Panc1 (cell line): ENCODE measurements at regions not wholly inside any gene's neighbourhood (a gene's known extent, or its start where the extent isn't known, plus 50 kb on each side); places are given as distances from the start of the nearest gene placed in this dataset.

ENCODE experiments used
- ATAC-seq: fragments of 200-7000 bp; cut with Tn5 transposase; 2 replicates; pipeline ENCODE4 v1.9.1; 2020; ENCODE audit warnings: mild to moderate bottlenecking, moderate library complexity
- BruUV-seq: library from RNA; stranded (reverse); fragments of 400-500 nt; replicated peaks from 2 replicates; lab custom pipeline; 2021; lab: Mats Ljungman, UMichigan
- CTCF ChIA-PET: fragments of 300-600 bp; sonication (Branson Sonifier 250); formaldehyde crosslinking; loops from one replicate; lab custom pipeline; 2022; ENCODE audit warnings: antibody characterized with exemption; lab: Charles Lee
- POLR2A ChIA-PET: fragments of 300-600 bp; sonication (Branson Sonifier 250); formaldehyde crosslinking; loops from one replicate; lab custom pipeline; 2022; ENCODE audit warnings: antibody characterized with exemption; lab: Charles Lee
- DNase-seq: peaks from one replicate; pipeline ENCODE4 v3.0.0-alpha.2; 2010; ENCODE audit warnings: low read depth, low spot score
- H3K27ac ChIP-seq: 2 replicates; pipeline ENCODE4 v1.5.1; 2011; ENCODE audit warnings: mild to moderate bottlenecking, low read length, inconsistent platforms
- H3K27me3 ChIP-seq: fragments of 200-500 bp; sonication (Bioruptor generic); 2 replicates; pipeline ENCODE4 v1.6.0; 2014; ENCODE audit warnings: low read length, inconsistent platforms; ENCODE audit not compliant: control insufficient read depth, insufficient read depth
- H3K36me3 ChIP-seq: fragments of 200-500 bp; sonication (Bioruptor generic); 2 replicates; pipeline ENCODE4 v1.5.1; 2014; ENCODE audit warnings: inconsistent platforms, mild to moderate bottlenecking, low read length, moderate library complexity; ENCODE audit not compliant: control insufficient read depth, insufficient read depth
- H3K4me1 ChIP-seq: 2 replicates; pipeline ENCODE4 v1.5.1; 2011; ENCODE audit warnings: inconsistent platforms, mild to moderate bottlenecking, low read length, moderate library complexity; ENCODE audit not compliant: control insufficient read depth, insufficient read depth
- H3K4me3 ChIP-seq, 2 experiments: 2 replicates each; pipeline ENCODE4 v1.5.1; 2011 to 2012; ENCODE audit warnings: low read depth in 2 of 2, low read length in 2 of 2, mild to moderate bottlenecking in 2 of 2, inconsistent platforms in 1 of 2, moderate library complexity in 1 of 2
- H3K9me3 ChIP-seq: fragments of 200-500 bp; sonication (Bioruptor generic); 2 replicates; pipeline ENCODE4 v1.5.1; 2014; ENCODE audit warnings: low read depth, mild to moderate bottlenecking, inconsistent platforms, low read length, moderate library complexity; ENCODE audit not compliant: control insufficient read depth, insufficient read depth
- CTCF ChIP-seq: fragments of 450-650 bp; IDR thresholded peaks from 2 replicates; pipeline ENCODE4 v1.5.1; 2017; ENCODE audit warnings: mild to moderate bottlenecking
- POLR2AphosphoS5 ChIP-seq: IDR thresholded peaks from 2 replicates; pipeline ENCODE4 v1.6.1; 2012; ENCODE audit warnings: mild to moderate bottlenecking, low read depth, low read length, moderate library complexity
- REST ChIP-seq, 2 experiments: IDR thresholded peaks; 2 replicates each; pipeline ENCODE4 v1.6.1; 2011 to 2012; ENCODE audit warnings: low read depth in 2 of 2, control low read depth in 1 of 2, low read length in 1 of 2, mild to moderate bottlenecking in 1 of 2, moderate library complexity in 1 of 2; ENCODE audit not compliant: insufficient read depth in 1 of 2
- SIN3A ChIP-seq: IDR thresholded peaks from 2 replicates; pipeline ENCODE4 v1.6.1; 2012; ENCODE audit warnings: low read depth, mild to moderate bottlenecking, low read length, moderate library complexity, borderline replicate concordance; ENCODE audit not compliant: insufficient read depth
- TCF7L2 ChIP-seq: IDR thresholded peaks from 2 replicates; pipeline ENCODE4 v1.6.1; 2011; ENCODE audit warnings: mild to moderate bottlenecking, low read depth, low read length, inconsistent platforms
- in situ Hi-C: cut with HindIII; loops from 2 replicates; pipeline ENCODE4 v1.10.0; 2016; ENCODE audit warnings: low sequenced_read_pairs, low pct_unique_long_range_greater_than_20kb
- intact Hi-C: fragments of 100-400 bp; cut with micrococcal nuclease; formaldehyde crosslinking; loops from one replicate; pipeline ENCODE4 v1.10.0; 2022; ENCODE audit not compliant: unreplicated experiment

GRCh38 chr5:142522983-142523382, 162.9 kb downstream of the FGF1 start:
- BruUV-seq, result no TSS peak
- Histone ChIP-seq H3K27me3 (no peaks in the 10 kb centered on the region), H3K4me3 (no peak overlapping the region), H3K4me1 (no peaks in the 10 kb centered on the region), H3K9me3 (no peaks in the 10 kb centered on the region), H3K27ac (no peak overlapping the region), H3K36me3 (no peaks in the 10 kb centered on the region)
- intact Hi-C loops, result no loop called here
- TF ChIP-seq TCF7L2, result no peak
- TF ChIP-seq SIN3A, result no peak
- TF ChIP-seq CTCF, result no peak
- no peak for TF ChIP-seq REST (IDR thresholded peaks at IDR 0.05; ENCODE audit: insufficient read depth in 1 of 2, low read depth in 2 of 2, low read length in 1 of 2)
- TF ChIP-seq POLR2AphosphoS5, result no peak
- in situ Hi-C loops, result no loop called here
- ATAC-seq, result no peak; the same call in 1 of the 2 replicates
- no peak for DNase-seq
- ChIA-PET POLR2A (no interaction called here), CTCF (no interaction called here)

- Histone ChIP-seq H3K4me1 (no peaks in the 10 kb centered on the region), H3K27me3 (no peaks in the 10 kb centered on the region), H3K27ac (no peak overlapping the region), H3K9me3 (no peaks in the 10 kb centered on the region), H3K4me3 (no peak overlapping the region), H3K36me3 (no peaks in the 10 kb centered on the region)
- ChIA-PET CTCF (no interaction called here), POLR2A (no interaction called here)
- ATAC-seq, result no peak
- in situ Hi-C loops (no loop called here), intact Hi-C loops (no loop called here)
- no peak for DNase-seq
- no TSS peak for BruUV-seq
- no peak for TF ChIP-seq SIN3A
- no peak for TF ChIP-seq CTCF
- no peak for TF ChIP-seq TCF7L2
- TF ChIP-seq REST (IDR thresholded peaks at IDR 0.05; ENCODE audit: insufficient read depth in 1 of 2, low read depth in 2 of 2, low read length in 1 of 2), result no peak
- no peak for TF ChIP-seq POLR2AphosphoS5
These were observed 164.2 kb downstream of the FGF1 start for GRCh38 chr5:142521706-142522105.
